Astrocyte (in vitro differentiated cells and primary cell): ENCODE measurements at regions not wholly inside any gene's neighbourhood (a gene's known extent, or its start where the extent isn't known, plus 50 kb on each side); places are given as distances from the start of the nearest gene placed in this dataset.

ENCODE experiments used
- DNase-seq: peaks from one replicate; pipeline ENCODE4 v3.0.0-alpha.2; 2010; ENCODE audit warnings: low read depth
- FAIRE-seq: peaks from 2 replicates; lab custom pipeline; 2011; peaks lifted over from hg19 to GRCh38; lab: Jason Lieb, UNC
- H2AFZ ChIP-seq: 2 replicates; pipeline ENCODE4 v1.6.0; 2012; ENCODE audit warnings: low read depth, low read length, inconsistent platforms
- H3K27ac ChIP-seq: 2 replicates; pipeline ENCODE4 v1.5.1; 2011; ENCODE audit warnings: low read depth, low read length, inconsistent platforms
- H3K27me3 ChIP-seq: 2 replicates; pipeline ENCODE4 v1.6.0; 2011; ENCODE audit warnings: low read length, inconsistent platforms; ENCODE audit not compliant: insufficient read depth
- H3K36me3 ChIP-seq: 2 replicates; pipeline ENCODE4 v1.5.1; 2011; ENCODE audit warnings: low read length, inconsistent platforms; ENCODE audit not compliant: insufficient read depth
- H3K4me1 ChIP-seq: 2 replicates; pipeline ENCODE4 v1.5.1; 2011; ENCODE audit warnings: low read length, inconsistent platforms; ENCODE audit not compliant: insufficient read depth
- H3K4me2 ChIP-seq: 2 replicates; pipeline ENCODE4 v1.6.0; 2012; ENCODE audit warnings: low read length, inconsistent platforms
- H3K4me3 ChIP-seq: 2 replicates; pipeline ENCODE4 v1.5.1; 2011; ENCODE audit warnings: low read depth, mild to moderate bottlenecking, low read length, inconsistent platforms; ENCODE audit not compliant: insufficient read depth
- H3K79me2 ChIP-seq: 2 replicates; pipeline ENCODE4 v1.6.0; 2012; ENCODE audit warnings: mild to moderate bottlenecking, low read length, inconsistent platforms; ENCODE audit not compliant: insufficient read depth
- H3K9ac ChIP-seq: 2 replicates; pipeline ENCODE4 v1.6.0; 2012; ENCODE audit warnings: mild to moderate bottlenecking, low read length, inconsistent platforms
- H3K9me3 ChIP-seq: 2 replicates; pipeline ENCODE4 v1.5.1; 2012; ENCODE audit warnings: low read depth, mild to moderate bottlenecking, low read length, inconsistent platforms; ENCODE audit not compliant: insufficient read depth
- H4K20me1 ChIP-seq: 2 replicates; pipeline ENCODE4 v1.6.0; 2012; ENCODE audit warnings: low read length, inconsistent platforms; ENCODE audit not compliant: insufficient read depth
- H3K27ac Mint-ChIP-seq: one replicate; pipeline ENCODE4 v1.8.0; 2021; ENCODE audit warnings: mild to moderate bottlenecking, mixed read lengths; ENCODE audit not compliant: unreplicated experiment
- H3K27me3 Mint-ChIP-seq: one replicate; pipeline ENCODE4 v1.8.0; 2021; ENCODE audit warnings: low read depth, mixed read lengths; ENCODE audit not compliant: unreplicated experiment
- H3K36me3 Mint-ChIP-seq: one replicate; pipeline ENCODE4 v1.8.0; 2021; ENCODE audit warnings: low read depth, mixed read lengths; ENCODE audit not compliant: unreplicated experiment
- H3K4me1 Mint-ChIP-seq: one replicate; pipeline ENCODE4 v1.8.0; 2021; ENCODE audit warnings: low read depth, mixed read lengths; ENCODE audit not compliant: unreplicated experiment
- H3K4me3 Mint-ChIP-seq: one replicate; pipeline ENCODE4 v1.8.0; 2021; ENCODE audit warnings: mild to moderate bottlenecking, moderate library complexity, mixed read lengths; ENCODE audit not compliant: unreplicated experiment
- H3K9me3 Mint-ChIP-seq: one replicate; pipeline ENCODE4 v1.8.0; 2021; ENCODE audit warnings: mild to moderate bottlenecking, mixed read lengths; ENCODE audit not compliant: unreplicated experiment
- CTCF ChIP-seq: IDR thresholded peaks from 2 replicates; pipeline ENCODE4 v1.5.1; 2011; ENCODE audit warnings: low read depth, mild to moderate bottlenecking, inconsistent platforms, low read length, moderate library complexity; ENCODE audit not compliant: insufficient read depth
- EZH2 ChIP-seq: IDR thresholded peaks from 2 replicates; pipeline ENCODE4 v1.6.1; 2012; ENCODE audit warnings: mild to moderate bottlenecking, low read length, inconsistent platforms; ENCODE audit not compliant: insufficient read depth

- Histone ChIP-seq H3K79me2 (no peaks in the 10 kb centered on the region), H3K4me3 (no peak overlapping the region), H3K36me3 (no peaks in the 10 kb centered on the region), H3K9me3 (no peaks in the 10 kb centered on the region), H3K4me2 (no peak overlapping the region), H3K9ac (no peak overlapping the region), H3K27me3 (no peaks in the 10 kb centered on the region), H2AFZ (no peak overlapping the region), H3K4me1 (no peaks in the 10 kb centered on the region), H4K20me1 (no peaks in the 10 kb centered on the region), H3K27ac (no peak overlapping the region)
- Mint-ChIP-seq H3K9me3 (peaks cover 2% of the 10 kb centered on the region), H3K4me3 (no peak overlapping the region), H3K27me3 (peaks cover 3% of the 10 kb centered on the region), H3K27ac (no peak overlapping the region), H3K36me3 (no peaks in the 10 kb centered on the region), H3K4me1 (no peaks in the 10 kb centered on the region)
- FAIRE-seq = no peak
- no peak for TF ChIP-seq CTCF
- no peak for TF ChIP-seq EZH2
- no peak for DNase-seq
Observed at GRCh38 chr6:143607168-143607567, 70.6 kb upstream of the PHACTR2 start.

- Histone ChIP-seq H3K9me3 (no peaks in the 10 kb centered on the region), H2AFZ (no peak overlapping the region), H3K4me2 (no peak overlapping the region), H3K27ac (no peak overlapping the region), H3K27me3 (no peaks in the 10 kb centered on the region), H3K9ac (no peak overlapping the region), H3K36me3 (no peaks in the 10 kb centered on the region), H3K79me2 (no peaks in the 10 kb centered on the region), H3K4me3 (no peak overlapping the region), H3K4me1 (no peaks in the 10 kb centered on the region), H4K20me1 (no peaks in the 10 kb centered on the region)
- H3K4me3 Mint-ChIP-seq = no peak overlapping the region
- DNase-seq = no peak
- no peaks in the 10 kb centered on the region for H3K9me3 Mint-ChIP-seq
- H3K27ac Mint-ChIP-seq = no peak overlapping the region
- no peak for TF ChIP-seq CTCF
- no peak for TF ChIP-seq EZH2
- no peak for FAIRE-seq
- no peaks in the 10 kb centered on the region for H3K4me1 Mint-ChIP-seq
- peaks cover 3% of the 10 kb centered on the region for H3K27me3 Mint-ChIP-seq
- H3K36me3 Mint-ChIP-seq = no peaks in the 10 kb centered on the region
Observed at GRCh38 chr6:143605906-143606521, 71.8 kb upstream of the PHACTR2 start.

- Mint-ChIP-seq H3K27me3 (peaks cover 2% of the 10 kb centered on the region), H3K4me3 (no peak overlapping the region), H3K9me3 (no peaks in the 10 kb centered on the region), H3K27ac (no peak overlapping the region), H3K4me1 (no peaks in the 10 kb centered on the region), H3K36me3 (no peaks in the 10 kb centered on the region)
- no peak for TF ChIP-seq CTCF
- TF ChIP-seq EZH2 = no peak
- Histone ChIP-seq H3K27me3 (no peaks in the 10 kb centered on the region), H2AFZ (no peak overlapping the region), H3K4me3 (no peak overlapping the region), H4K20me1 (no peaks in the 10 kb centered on the region), H3K79me2 (no peaks in the 10 kb centered on the region), H3K27ac (no peak overlapping the region), H3K36me3 (no peaks in the 10 kb centered on the region), H3K4me2 (no peak overlapping the region), H3K9me3 (no peaks in the 10 kb centered on the region), H3K4me1 (no peaks in the 10 kb centered on the region), H3K9ac (no peak overlapping the region)
- DNase-seq (no peak), FAIRE-seq (no peak)
Observed at GRCh38 chr6:143603455-143603854, 74.3 kb upstream of the PHACTR2 start.
